SU-DHL-6 (cell line): ENCODE measurements at regions not wholly inside any gene's neighbourhood (a gene's known extent, or its start where the extent isn't known, plus 50 kb on each side); places are given as distances from the start of the nearest gene placed in this dataset.

Experiments used
- H2AFZ ChIP-seq: fragments of 200-600 bp; sonication (generic); 2 replicates; pipeline ENCODE4 v1.6.1; 2014; ENCODE audit warnings: low read depth, mild to moderate bottlenecking, moderate library complexity, mixed read lengths, antibody characterized with exemption, low read length; ENCODE audit not compliant: severe bottlenecking
- H3F3A ChIP-seq: fragments of 200-600 bp; shearing (Covaris generic); 2 replicates; pipeline ENCODE4 v1.6.0; 2016; ENCODE audit warnings: antibody characterized with exemption, mild to moderate bottlenecking; ENCODE audit not compliant: insufficient read depth
- H3K27ac ChIP-seq: fragments of 200-600 bp; sonication (generic); 2 replicates; pipeline ENCODE4 v1.5.1; 2016; ENCODE audit warnings: low read depth, mild to moderate bottlenecking, low read length, moderate library complexity, mixed read lengths
- H3K27me3 ChIP-seq: fragments of 200-600 bp; sonication (generic), shearing (Covaris generic); 2 replicates; pipeline ENCODE4 v1.6.0; 2014; ENCODE audit warnings: mild to moderate bottlenecking, low read length
- H3K36me3 ChIP-seq: fragments of 200-600 bp; sonication (generic); 2 replicates; pipeline ENCODE4 v1.6.1; 2014; ENCODE audit warnings: mild to moderate bottlenecking, low read length, mixed read lengths
- H3K4me2 ChIP-seq: fragments of 300-600, 200-600 bp; shearing (Covaris generic), sonication (generic); 2 replicates; pipeline ENCODE4 v1.6.0; 2014; ENCODE audit warnings: low read length, low read depth, mild to moderate bottlenecking; ENCODE audit not compliant: poor library complexity, severe bottlenecking
- H3K4me3 ChIP-seq: fragments of 200-600 bp; sonication (generic); 2 replicates; pipeline ENCODE4 v1.5.1; 2014; ENCODE audit warnings: antibody characterized with exemption, low read length, mild to moderate bottlenecking, mixed read lengths; ENCODE audit not compliant: insufficient read depth, poor library complexity, severe bottlenecking
- H3K79me2 ChIP-seq: fragments of 200-600 bp; sonication (generic); 2 replicates; pipeline ENCODE4 v1.6.1; 2014; ENCODE audit warnings: mild to moderate bottlenecking, low read length, moderate library complexity; ENCODE audit not compliant: insufficient read depth
- H3K9ac ChIP-seq: fragments of 200-600 bp; sonication (generic); 2 replicates; pipeline ENCODE4 v1.7.0; 2014; ENCODE audit warnings: mild to moderate bottlenecking, low read length
- H3K9me2 ChIP-seq: fragments of 200-600 bp; sonication (generic); replicated peaks from 2 replicates; pipeline ENCODE4 v1.6.1; 2014; ENCODE audit warnings: low read length; ENCODE audit not compliant: insufficient read depth
- H3K9me3 ChIP-seq: fragments of 200-600 bp; sonication (generic); 2 replicates; pipeline ENCODE4 v1.6.1; 2014; ENCODE audit warnings: low read length, mixed read lengths; ENCODE audit not compliant: insufficient read depth
- H4K20me1 ChIP-seq: fragments of 200-600 bp; sonication (generic); 2 replicates; pipeline ENCODE4 v1.6.1; 2014; ENCODE audit warnings: low read depth, mild to moderate bottlenecking, antibody characterized with exemption, low read length, moderate library complexity, mixed read lengths
- EZH2phosphoT487 ChIP-seq: fragments of 200-600 bp; sonication (generic), shearing (Covaris generic); conservative IDR thresholded peaks from 2 replicates; pipeline ENCODE4 v1.6.1; 2018; ENCODE audit warnings: mild to moderate bottlenecking, antibody characterized with exemption, low read length, moderate library complexity, mixed read lengths
- TF ChIP-seq, protein P1 (sequence below): fragments of 200-600 bp; sonication (generic); IDR thresholded peaks from one replicate; pipeline ENCODE4 v1.5.1; 2017; ENCODE audit warnings: antibody characterized with exemption, mild to moderate bottlenecking, low read length, moderate library complexity; ENCODE audit not compliant: insufficient read depth, poor library complexity, severe bottlenecking

DNA sequence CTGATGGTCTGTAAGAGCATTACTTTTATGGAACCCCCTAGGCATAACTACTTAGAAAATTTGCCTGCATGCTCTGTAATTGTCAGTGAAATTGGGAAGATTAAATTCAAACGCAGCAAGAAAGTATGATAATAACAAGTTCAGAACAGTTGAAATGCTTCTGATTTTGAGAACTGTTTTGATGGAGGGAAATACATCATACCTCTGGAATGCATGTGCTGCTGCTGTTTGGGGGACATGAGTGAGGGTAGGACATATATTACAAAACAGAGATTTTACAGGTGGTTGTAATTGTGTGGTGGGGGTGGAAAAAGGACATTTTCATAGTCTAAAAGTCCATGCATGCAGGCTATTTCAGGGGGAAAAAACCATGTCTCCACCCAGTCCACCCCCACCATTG lies 135.0 kb upstream of the DPH6 start:
- H3K4me3 ChIP-seq: no peak overlapping the region
- no peaks in the 10 kb centered on the region for H3K79me2 ChIP-seq
- H3K36me3 ChIP-seq: no peaks in the 10 kb centered on the region
- TF ChIP-seq, protein P1, sequence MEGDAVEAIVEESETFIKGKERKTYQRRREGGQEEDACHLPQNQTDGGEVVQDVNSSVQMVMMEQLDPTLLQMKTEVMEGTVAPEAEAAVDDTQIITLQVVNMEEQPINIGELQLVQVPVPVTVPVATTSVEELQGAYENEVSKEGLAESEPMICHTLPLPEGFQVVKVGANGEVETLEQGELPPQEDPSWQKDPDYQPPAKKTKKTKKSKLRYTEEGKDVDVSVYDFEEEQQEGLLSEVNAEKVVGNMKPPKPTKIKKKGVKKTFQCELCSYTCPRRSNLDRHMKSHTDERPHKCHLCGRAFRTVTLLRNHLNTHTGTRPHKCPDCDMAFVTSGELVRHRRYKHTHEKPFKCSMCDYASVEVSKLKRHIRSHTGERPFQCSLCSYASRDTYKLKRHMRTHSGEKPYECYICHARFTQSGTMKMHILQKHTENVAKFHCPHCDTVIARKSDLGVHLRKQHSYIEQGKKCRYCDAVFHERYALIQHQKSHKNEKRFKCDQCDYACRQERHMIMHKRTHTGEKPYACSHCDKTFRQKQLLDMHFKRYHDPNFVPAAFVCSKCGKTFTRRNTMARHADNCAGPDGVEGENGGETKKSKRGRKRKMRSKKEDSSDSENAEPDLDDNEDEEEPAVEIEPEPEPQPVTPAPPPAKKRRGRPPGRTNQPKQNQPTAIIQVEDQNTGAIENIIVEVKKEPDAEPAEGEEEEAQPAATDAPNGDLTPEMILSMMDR: no peak
- no peak for TF ChIP-seq EZH2phosphoT487
- H4K20me1 ChIP-seq: no peaks in the 10 kb centered on the region
- H3F3A ChIP-seq: no peaks in the 10 kb centered on the region
- no peak overlapping the region for H3K4me2 ChIP-seq
- no peaks in the 10 kb centered on the region for H3K9me2 ChIP-seq
- no peak overlapping the region for H2AFZ ChIP-seq
- no peaks in the 10 kb centered on the region for H3K27me3 ChIP-seq
- no peak overlapping the region for H3K9ac ChIP-seq
- H3K27ac ChIP-seq: no peak overlapping the region
- no peaks in the 10 kb centered on the region for H3K9me3 ChIP-seq

DNA sequence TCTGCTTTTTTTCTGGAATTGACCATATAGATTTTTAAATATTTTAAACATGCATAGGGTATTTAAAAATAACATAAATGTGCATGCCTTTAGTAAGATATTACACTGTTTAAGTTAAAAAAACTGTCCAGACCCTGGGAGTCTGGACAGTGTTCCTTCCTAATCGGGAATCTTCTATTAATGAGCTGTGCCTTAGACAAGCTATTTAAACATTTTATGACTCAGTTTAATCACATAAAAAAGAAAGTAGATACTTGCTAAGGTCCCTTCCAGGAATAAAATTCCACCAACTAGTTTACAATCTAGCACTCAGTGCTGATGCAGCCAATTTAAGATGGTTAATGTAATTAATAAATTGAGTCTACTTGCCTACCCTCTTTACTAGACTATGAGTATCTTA lies 140.4 kb upstream of the DPH6 start:
- no peaks in the 10 kb centered on the region for H3K9me3 ChIP-seq
- no peak overlapping the region for H3K27ac ChIP-seq
- TF ChIP-seq, protein P1: no peak
- TF ChIP-seq EZH2phosphoT487: no peak
- H3K79me2 ChIP-seq: no peaks in the 10 kb centered on the region
- no peak overlapping the region for H3K4me2 ChIP-seq
- H2AFZ ChIP-seq: no peak overlapping the region
- no peaks in the 10 kb centered on the region for H4K20me1 ChIP-seq
- H3K9ac ChIP-seq: no peak overlapping the region
- no peaks in the 10 kb centered on the region for H3K36me3 ChIP-seq
- no peaks in the 10 kb centered on the region for H3K9me2 ChIP-seq
- H3F3A ChIP-seq: no peaks in the 10 kb centered on the region
- no peaks in the 10 kb centered on the region for H3K27me3 ChIP-seq
- no peak overlapping the region for H3K4me3 ChIP-seq

DNA sequence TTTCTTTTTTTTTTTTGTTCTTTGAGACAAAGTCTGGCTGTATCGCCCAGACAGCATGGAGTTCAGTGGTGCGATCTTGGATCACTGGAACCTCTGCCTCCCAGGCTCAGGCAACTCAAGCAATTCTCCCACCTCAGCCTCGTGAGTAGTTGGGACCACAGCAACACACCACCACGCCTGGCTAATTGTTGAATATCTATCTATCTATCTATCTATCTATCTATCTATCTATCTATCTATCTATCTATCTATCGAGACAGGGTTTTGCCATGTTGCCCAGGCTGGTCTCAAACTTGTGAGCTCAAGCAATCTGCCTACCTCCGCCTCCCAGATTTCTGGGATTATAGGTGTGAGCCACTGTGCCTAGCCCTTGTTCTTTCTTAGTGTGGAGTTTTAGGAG lies 143.3 kb upstream of the DPH6 start:
- no peak overlapping the region for H3K9ac ChIP-seq
- no peaks in the 10 kb centered on the region for H3K9me2 ChIP-seq
- no peaks in the 10 kb centered on the region for H3K79me2 ChIP-seq
- no peak overlapping the region for H3K4me3 ChIP-seq
- H2AFZ ChIP-seq: no peak overlapping the region
- no peaks in the 10 kb centered on the region for H3K36me3 ChIP-seq
- no peaks in the 10 kb centered on the region for H3F3A ChIP-seq
- H3K27ac ChIP-seq: no peak overlapping the region
- H3K9me3 ChIP-seq: no peaks in the 10 kb centered on the region
- no peak for TF ChIP-seq EZH2phosphoT487
- TF ChIP-seq, protein P1: no peak
- no peaks in the 10 kb centered on the region for H4K20me1 ChIP-seq
- no peak overlapping the region for H3K4me2 ChIP-seq
- H3K27me3 ChIP-seq: no peaks in the 10 kb centered on the region

DNA sequence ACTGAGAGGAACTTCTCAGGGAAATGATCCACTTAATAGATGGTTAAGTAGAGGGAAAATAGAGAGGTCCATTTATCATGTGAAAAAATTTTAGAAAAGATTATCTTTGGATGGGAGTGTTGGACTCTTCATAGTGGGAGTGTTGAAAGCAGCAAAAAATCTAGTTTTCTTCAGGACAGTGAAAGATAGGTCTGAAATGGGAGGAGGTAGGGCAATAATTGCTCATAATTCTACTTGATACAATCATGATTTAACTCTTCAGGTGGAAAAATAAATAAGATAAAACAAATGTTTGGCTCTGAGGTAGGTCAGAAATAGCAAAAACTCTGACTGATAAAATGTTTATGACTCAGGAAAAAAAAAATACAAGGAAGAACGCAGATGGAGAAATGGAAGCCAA lies 144.1 kb upstream of the DPH6 start:
- Histone ChIP-seq H3K36me3 (no peaks in the 10 kb centered on the region), H3F3A (no peaks in the 10 kb centered on the region), H3K9me3 (no peaks in the 10 kb centered on the region), H3K79me2 (no peaks in the 10 kb centered on the region), H4K20me1 (no peaks in the 10 kb centered on the region), H3K4me2 (no peak overlapping the region), H2AFZ (no peak overlapping the region), H3K4me3 (no peak overlapping the region), H3K27me3 (no peaks in the 10 kb centered on the region), H3K27ac (no peak overlapping the region), H3K9ac (no peak overlapping the region), H3K9me2 (no peaks in the 10 kb centered on the region)
- TF ChIP-seq, protein P1: no peak
- TF ChIP-seq EZH2phosphoT487: no peak
